H1 (cell line): ENCODE measurements at regions not wholly inside any gene's neighbourhood (a gene's known extent, or its start where the extent isn't known, plus 50 kb on each side); places are given as distances from the start of the nearest gene placed in this dataset.

ENCODE experiments used
- CHD7 ChIP-seq: fragments of 300-600 bp; sonication (generic); IDR thresholded peaks from 2 replicates; pipeline ENCODE4 v1.7.1; 2012; ENCODE audit warnings: low read length, moderate library complexity, mild to moderate bottlenecking, inconsistent platforms; ENCODE audit not compliant: insufficient replicate concordance
- GABPA ChIP-seq: IDR thresholded peaks from 2 replicates; pipeline ENCODE4 v1.6.1; 2011; ENCODE audit warnings: mild to moderate bottlenecking, low read length, moderate library complexity, borderline replicate concordance; ENCODE audit not compliant: insufficient read depth
- GTF2F1 ChIP-seq: IDR thresholded peaks from 2 replicates; pipeline ENCODE4 v1.6.1; 2012; ENCODE audit warnings: low read depth, low read length, improper control_type of control experiment, borderline replicate concordance
- KDM4A ChIP-seq: IDR thresholded peaks from one replicate; pipeline ENCODE4 v1.7.1; 2012; ENCODE audit warnings: low read depth, mild to moderate bottlenecking, moderate library complexity, low read length, inconsistent platforms; ENCODE audit not compliant: severe bottlenecking
- KDM5A ChIP-seq: fragments of 200-600 bp; IDR thresholded peaks from 2 replicates; pipeline ENCODE4 v1.7.1; 2012; ENCODE audit warnings: mild to moderate bottlenecking, low read length, inconsistent platforms, mixed read lengths
- NRF1 ChIP-seq: IDR thresholded peaks from 2 replicates; pipeline ENCODE4 v1.6.1; 2011; ENCODE audit warnings: mild to moderate bottlenecking, low read depth, low read length, improper control_type of control experiment
- POLR2A ChIP-seq, 2 experiments: IDR thresholded peaks; 1 replicate in 1 of 2; 2 replicates in 1 of 2; pipeline ENCODE4 v1.6.1; 2011; ENCODE audit warnings: low read depth in 2 of 2, low read length in 2 of 2, mild to moderate bottlenecking in 2 of 2; ENCODE audit errors: control extremely low read depth in 1 of 2
- POLR2AphosphoS5 ChIP-seq: IDR thresholded peaks from 2 replicates; pipeline ENCODE4 v1.6.1; 2011; ENCODE audit warnings: low read depth, low read length
- RBBP5 ChIP-seq: IDR thresholded peaks from 2 replicates; pipeline ENCODE4 v1.7.1; 2012; ENCODE audit warnings: low read depth, mild to moderate bottlenecking, inconsistent platforms, low read length, moderate library complexity, borderline replicate concordance
- SAP30 ChIP-seq: fragments of 300-600 bp; sonication (generic); IDR thresholded peaks from 2 replicates; pipeline ENCODE4 v1.7.1; 2012; ENCODE audit warnings: low read length, moderate library complexity, mild to moderate bottlenecking, inconsistent platforms; ENCODE audit not compliant: insufficient read depth, insufficient replicate concordance
- TCF12 ChIP-seq: IDR thresholded peaks from 2 replicates; pipeline ENCODE4 v1.6.1; 2011; ENCODE audit warnings: low read depth, mild to moderate bottlenecking, low read length
- YY1 ChIP-seq: IDR thresholded peaks from 2 replicates; pipeline ENCODE4 v1.6.1; 2011; ENCODE audit warnings: low read depth, mild to moderate bottlenecking, low read length

- no peak for TF ChIP-seq CHD7
- TF ChIP-seq SAP30, result no peak
- TF ChIP-seq RBBP5, result no peak
- no peak for TF ChIP-seq KDM5A
- TF ChIP-seq POLR2A (IDR thresholded peaks at IDR 0.05; ENCODE audit: control extremely low read depth in 1 of 2, low read depth in 2 of 2, low read length in 2 of 2), result no peak
- TF ChIP-seq KDM4A, result no peak
- TF ChIP-seq POLR2AphosphoS5, result no peak
- TF ChIP-seq NRF1, result no peak
- TF ChIP-seq GABPA, result no peak
- TF ChIP-seq TCF12, result no peak
- no peak for TF ChIP-seq YY1
- TF ChIP-seq GTF2F1, result no peak
- TF ChIP-seq, all 59 proteins: peak for 0
Observed at GRCh38 chr2:8028436-8028835, 653.4 kb upstream of the ID2 start (continued).
